A673 (cell line): ENCODE measurements at regions not wholly inside any gene's neighbourhood (a gene's known extent, or its start where the extent isn't known, plus 50 kb on each side); places are given as distances from the start of the nearest gene placed in this dataset.

ENCODE experiments used
- BruUV-seq: library from RNA; stranded (reverse); fragments of 400-500 nt; replicated peaks from 2 replicates; lab custom pipeline; 2021; lab: Mats Ljungman, UMichigan
- CTCF ChIA-PET: fragments of 300-600 bp; sonication (Branson Sonifier 250); formaldehyde crosslinking; loops from one replicate; lab custom pipeline; 2022; ENCODE audit warnings: antibody characterized with exemption; lab: Charles Lee
- POLR2A ChIA-PET: fragments of 300-600 bp; sonication (Branson Sonifier 250); formaldehyde crosslinking; loops from one replicate; lab custom pipeline; 2022; ENCODE audit warnings: antibody characterized with exemption; ENCODE audit not compliant: low non-redundant PET; lab: Charles Lee
- DNase-seq: peaks from one replicate; pipeline ENCODE4 v3.0.0-alpha.2; 2015; ENCODE audit warnings: low spot score
- H3K27ac ChIP-seq: fragments of 200-600 bp; sonication (generic); 2 replicates; pipeline ENCODE4 v1.5.1; 2016; ENCODE audit warnings: mixed run types, low read depth, mild to moderate bottlenecking, mixed read lengths, antibody characterized with exemption, low read length; ENCODE audit not compliant: poor library complexity, severe bottlenecking
- H3K27me3 ChIP-seq: fragments of 200-600 bp; sonication (generic); replicated peaks from 2 replicates; pipeline ENCODE4 v1.6.1; 2017; ENCODE audit warnings: mixed run types, low read depth, mild to moderate bottlenecking, mixed read lengths, antibody characterized with exemption, low read length; ENCODE audit not compliant: insufficient read depth, poor library complexity
- H3K36me3 ChIP-seq: fragments of 200-600 bp; sonication (generic); 2 replicates; pipeline ENCODE4 v1.6.1; 2016; ENCODE audit warnings: mixed run types, mild to moderate bottlenecking, mixed read lengths, antibody characterized with exemption, low read length; ENCODE audit not compliant: insufficient read depth, poor library complexity, severe bottlenecking
- H3K4me1 ChIP-seq: fragments of 200-600 bp; sonication (generic); 2 replicates; pipeline ENCODE4 v1.6.1; 2017; ENCODE audit warnings: mixed run types, mild to moderate bottlenecking, mixed read lengths, antibody characterized with exemption, low read length; ENCODE audit not compliant: insufficient read depth, poor library complexity, severe bottlenecking
- H3K4me3 ChIP-seq: fragments of 200-600 bp; sonication (generic); 2 replicates; pipeline ENCODE4 v1.5.1; 2016; ENCODE audit warnings: low read depth, mixed run types, mild to moderate bottlenecking, mixed read lengths, low read length; ENCODE audit not compliant: poor library complexity, severe bottlenecking
- H3K9me3 ChIP-seq: fragments of 200-600 bp; sonication (generic); 2 replicates; pipeline ENCODE4 v1.6.1; 2016; ENCODE audit warnings: mixed run types, low read depth, mild to moderate bottlenecking, mixed read lengths, antibody characterized with exemption, low read length; ENCODE audit not compliant: poor library complexity, severe bottlenecking
- EZH2 ChIP-seq: fragments of 200-600 bp; sonication (generic); IDR thresholded peaks from 2 replicates; pipeline ENCODE4 v1.6.1; 2017; ENCODE audit warnings: borderline replicate concordance, low read depth, mild to moderate bottlenecking, mixed read lengths, antibody characterized with exemption, low read length; ENCODE audit not compliant: poor library complexity, severe bottlenecking
- intact Hi-C: fragments of 100-400 bp; cut with micrococcal nuclease; formaldehyde crosslinking; loops from one replicate; pipeline ENCODE4 v1.10.0; 2022; ENCODE audit not compliant: unreplicated experiment
- TF ChIP-seq, protein P1 (sequence below): fragments of 300-800, 200-600 bp; sonication (generic); conservative IDR thresholded peaks from 2 replicates; pipeline ENCODE4 v1.5.1; 2017; ENCODE audit warnings: low read depth, mild to moderate bottlenecking, antibody characterized with exemption, low read length, moderate library complexity, mixed read lengths

DNA sequence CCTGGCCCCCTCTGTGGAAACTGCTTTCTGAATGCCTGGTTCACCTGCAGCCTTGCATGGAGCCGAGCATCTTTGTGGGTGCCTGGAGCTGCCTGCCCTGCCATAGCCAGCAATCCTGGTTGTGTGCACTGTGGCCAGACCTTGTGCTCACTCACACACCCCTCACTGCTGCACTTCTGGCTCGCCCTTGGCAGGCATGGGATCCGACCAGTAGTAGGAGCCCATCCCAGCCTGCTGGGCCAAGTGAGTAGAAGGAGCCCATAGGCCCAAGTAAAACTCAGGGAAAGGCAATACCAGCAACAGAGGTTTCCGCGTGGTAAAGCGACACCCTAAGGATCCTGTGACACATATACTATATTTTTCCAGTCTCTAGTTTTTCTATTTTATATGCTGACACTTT lies 270.0 kb upstream of the NAV3 start:
- no peak overlapping the region for H3K4me3 ChIP-seq
- H3K27ac ChIP-seq: no peak overlapping the region
- intact Hi-C loops: no loop called here
- H3K4me1 ChIP-seq: no peaks in the 10 kb centered on the region
- CTCF ChIA-PET: no interaction called here
- DNase-seq: no peak
- BruUV-seq: no TSS peak
- H3K36me3 ChIP-seq: no peaks in the 10 kb centered on the region
- POLR2A ChIA-PET: no interaction called here
- no peaks in the 10 kb centered on the region for H3K27me3 ChIP-seq
- no peak for TF ChIP-seq EZH2
- TF ChIP-seq, protein P1, sequence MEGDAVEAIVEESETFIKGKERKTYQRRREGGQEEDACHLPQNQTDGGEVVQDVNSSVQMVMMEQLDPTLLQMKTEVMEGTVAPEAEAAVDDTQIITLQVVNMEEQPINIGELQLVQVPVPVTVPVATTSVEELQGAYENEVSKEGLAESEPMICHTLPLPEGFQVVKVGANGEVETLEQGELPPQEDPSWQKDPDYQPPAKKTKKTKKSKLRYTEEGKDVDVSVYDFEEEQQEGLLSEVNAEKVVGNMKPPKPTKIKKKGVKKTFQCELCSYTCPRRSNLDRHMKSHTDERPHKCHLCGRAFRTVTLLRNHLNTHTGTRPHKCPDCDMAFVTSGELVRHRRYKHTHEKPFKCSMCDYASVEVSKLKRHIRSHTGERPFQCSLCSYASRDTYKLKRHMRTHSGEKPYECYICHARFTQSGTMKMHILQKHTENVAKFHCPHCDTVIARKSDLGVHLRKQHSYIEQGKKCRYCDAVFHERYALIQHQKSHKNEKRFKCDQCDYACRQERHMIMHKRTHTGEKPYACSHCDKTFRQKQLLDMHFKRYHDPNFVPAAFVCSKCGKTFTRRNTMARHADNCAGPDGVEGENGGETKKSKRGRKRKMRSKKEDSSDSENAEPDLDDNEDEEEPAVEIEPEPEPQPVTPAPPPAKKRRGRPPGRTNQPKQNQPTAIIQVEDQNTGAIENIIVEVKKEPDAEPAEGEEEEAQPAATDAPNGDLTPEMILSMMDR: no peak
- H3K9me3 ChIP-seq: no peaks in the 10 kb centered on the region

DNA sequence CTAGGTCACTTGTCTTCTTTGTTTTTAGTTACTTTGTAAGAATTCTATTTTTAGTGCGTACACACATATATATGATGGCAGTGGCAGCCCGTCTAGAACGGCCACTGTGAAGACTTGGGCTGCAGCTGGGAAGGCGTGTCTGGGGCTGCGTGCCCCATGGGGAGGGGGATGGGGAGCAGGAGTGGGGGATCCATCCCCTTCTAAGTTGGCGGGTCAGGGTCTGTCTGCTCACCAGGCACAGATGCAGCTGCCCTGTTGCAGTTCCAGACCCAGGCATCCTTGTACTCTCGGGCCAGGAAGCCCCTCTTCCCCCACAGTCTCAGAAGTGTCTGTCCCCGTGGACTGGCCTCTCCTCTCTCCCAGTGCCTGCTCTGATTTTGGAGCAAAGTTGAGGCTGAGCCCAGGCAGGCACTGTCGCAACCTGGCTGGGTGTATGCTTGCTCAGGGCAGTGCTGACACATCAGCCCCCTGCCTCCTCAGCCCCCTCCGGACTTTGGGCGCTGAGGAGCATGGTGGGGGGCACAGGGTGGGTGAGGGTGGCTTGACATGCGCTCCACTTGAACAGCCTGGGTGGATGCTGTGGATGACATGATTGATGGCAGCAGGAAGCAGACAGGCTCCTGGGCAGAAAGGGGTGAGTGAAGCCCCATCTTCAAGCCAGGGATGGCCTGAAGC lies 271.2 kb upstream of the NAV3 start:
- Histone ChIP-seq H3K36me3 (no peaks in the 10 kb centered on the region), H3K27ac (no peak overlapping the region), H3K9me3 (no peaks in the 10 kb centered on the region), H3K4me1 (no peaks in the 10 kb centered on the region), H3K4me3 (no peak overlapping the region), H3K27me3 (no peaks in the 10 kb centered on the region)
- CTCF ChIA-PET: no interaction called here
- POLR2A ChIA-PET: no interaction called here
- DNase-seq: no peak
- no TSS peak for BruUV-seq
- no peak for TF ChIP-seq EZH2
- TF ChIP-seq, protein P1: no peak
- intact Hi-C loops: no loop called here

DNA sequence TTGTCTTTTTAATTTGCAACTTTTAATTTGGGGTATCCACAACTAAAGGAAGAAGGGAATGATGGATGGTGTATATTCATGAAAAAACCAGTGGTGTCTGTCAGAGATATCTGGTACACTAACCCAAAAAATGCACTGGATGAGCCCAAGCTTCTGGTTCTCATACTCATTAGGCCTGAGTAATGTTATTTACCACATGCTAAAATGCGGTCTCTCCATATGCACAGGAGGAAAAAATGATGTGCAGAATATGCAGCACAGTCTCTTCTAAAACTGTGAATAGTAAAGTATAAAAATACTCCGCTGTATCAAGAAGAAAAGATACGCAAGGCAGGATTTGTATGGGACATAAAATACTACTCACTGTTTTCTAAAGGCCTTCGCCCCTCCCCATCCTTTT lies 275.6 kb upstream of the NAV3 start:
- no peak overlapping the region for H3K4me3 ChIP-seq
- no TSS peak for BruUV-seq
- ChIA-PET CTCF (no interaction called here), POLR2A (no interaction called here)
- intact Hi-C loops: no loop called here
- no peaks in the 10 kb centered on the region for H3K36me3 ChIP-seq
- H3K27ac ChIP-seq: no peak overlapping the region
- peaks cover 19% of the 10 kb centered on the region for H3K27me3 ChIP-seq
- TF ChIP-seq, protein P1: no peak
- H3K4me1 ChIP-seq: no peaks in the 10 kb centered on the region
- DNase-seq: no peak
- H3K9me3 ChIP-seq: no peaks in the 10 kb centered on the region
